ENCODE measurements at regions not wholly inside any gene's neighbourhood (a gene's known extent, or its start where the extent isn't known, plus 50 kb on each side); places are given as distances from the start of the nearest gene placed in this dataset.

- no peak overlapping the region for H3K27ac ChIP-seq (ENCODE audit: low read depth, low read length)
- FAIRE-seq, result no peak
- no peak for DNase-seq (ENCODE audit: low read depth in 1 of 2, low spot score in 2 of 2)
These were observed 258.2 kb upstream of the FN1 start for GRCh38 chr2:215693999-215694580.

More at GRCh38 chr2:215693999-215694580, 258.2 kb upstream of the FN1 start:
- Histone ChIP-seq H3K23ac (ENCODE audit: insufficient read length) (no peak overlapping the region), H3K36me3 (ENCODE audit: control insufficient read depth in 2 of 4, insufficient read depth in 4 of 4, low read length in 3 of 4) (no peaks in the 10 kb centered on the region), H3K18ac (ENCODE audit: extremely low read depth, low read length) (no peak overlapping the region), H2BK15ac (ENCODE audit: low read length) (no peak overlapping the region), H3K14ac (ENCODE audit: insufficient read length) (no peak overlapping the region), H3K4ac (replicated peaks; ENCODE audit: insufficient read length, low read depth, low read length) (no peak overlapping the region), H3K79me2 (ENCODE audit: control insufficient read depth in 1 of 2, insufficient read depth in 2 of 2, low read length in 2 of 2) (no peaks in the 10 kb centered on the region), H3K4me2 (ENCODE audit: insufficient read depth in 1 of 2, low read depth in 2 of 2, low read length in 2 of 2) (no peak overlapping the region), H3K79me1 (ENCODE audit: low read depth, low read length) (no peaks in the 10 kb centered on the region), H3K27me3 (replicated peaks in 1 of 4; ENCODE audit: control insufficient read depth in 3 of 4, extremely low read depth in 1 of 4, insufficient read depth in 3 of 4, low read length in 3 of 4) (no peaks in the 10 kb centered on the region), H2BK5ac (ENCODE audit: low read depth, low read length) (no peak overlapping the region), H2BK12ac (ENCODE audit: low read depth, low read length) (no peak overlapping the region), H4K5ac (ENCODE audit: insufficient read length, low read depth, low read length) (no peak overlapping the region), H2BK20ac (ENCODE audit: low read length) (no peak overlapping the region), H4K8ac (ENCODE audit: extremely low read depth, insufficient read depth, low read length) (no peak overlapping the region), H3K9me3 (ENCODE audit: insufficient read depth in 2 of 2, low read depth in 1 of 2, low read length in 1 of 2) (no peaks in the 10 kb centered on the region), H4K20me1 (replicated peaks in 1 of 2; ENCODE audit: control insufficient read depth in 1 of 2, insufficient read depth in 2 of 2, low read length in 2 of 2) (no peaks in the 10 kb centered on the region), H4K91ac (replicated peaks; ENCODE audit: insufficient read length, low read length) (no peak overlapping the region), H2AK5ac (ENCODE audit: low read depth, low read length) (no peak overlapping the region), H3K4me1 (replicated peaks in 1 of 4; ENCODE audit: control insufficient read depth in 3 of 4, insufficient read depth in 4 of 4, low read length in 3 of 4) (no peaks in the 10 kb centered on the region), H3K4me3 (ENCODE audit: extremely low read depth in 1 of 4, insufficient read depth in 2 of 4, low read depth in 3 of 4, low read length in 4 of 4) (no peak overlapping the region), H2AFZ (ENCODE audit: low read length) (no peak overlapping the region), H3K9ac (replicated peaks in 1 of 4; ENCODE audit: extremely low read depth in 1 of 4, low read depth in 3 of 4, low read length in 3 of 4) (no peak overlapping the region), H3K23me2 (ENCODE audit: low read depth, low read length) (no peaks in the 10 kb centered on the region), H2BK120ac (replicated peaks; ENCODE audit: low read depth, low read length) (no peak overlapping the region), H3K56ac (replicated peaks; ENCODE audit: insufficient read length, low read depth, low read length) (no peak overlapping the region)
- no peak for TF ChIP-seq GABPA (IDR thresholded peaks at IDR 0.05; ENCODE audit: borderline replicate concordance, insufficient read depth, low read length)
- TF ChIP-seq POLR2AphosphoS5 (IDR thresholded peaks at IDR 0.05; ENCODE audit: low read depth, low read length), result no peak
- no peak for TF ChIP-seq EP300 (IDR thresholded peaks at IDR 0.05; ENCODE audit: borderline replicate concordance in 1 of 2, low read depth in 2 of 2, low read length in 2 of 2)
- ChIA-PET CTCF (ENCODE audit: partially characterized antibody) (no interaction called here), POLR2A (ENCODE audit: partially characterized antibody) (no interaction called here)
- WGBS, 2 experiments (ENCODE audit: extremely low coverage in 1 of 2, insufficient coverage in 1 of 2, insufficient read length in 1 of 2, insufficient replicate concordance in 2 of 2, low coverage in 1 of 2, low lambda C conversion rate in 2 of 2, missing lambda C conversion rate in 1 of 2), result 83% methylated on average over 1 of the region's 1 CpG; no CpG with 5 or more reads in 1 of the 2 experiments

All from H1 (cell line).